NCI-H82 (cell line): ENCODE measurements at regions not wholly inside any gene's neighbourhood (a gene's known extent, or its start where the extent isn't known, plus 50 kb on each side); places are given as distances from the start of the nearest gene placed in this dataset.

Experiments used
- DNase-seq: peaks from one replicate; lab custom pipeline; 2025; lab: John Stamatoyannopoulos, UW

DNA sequence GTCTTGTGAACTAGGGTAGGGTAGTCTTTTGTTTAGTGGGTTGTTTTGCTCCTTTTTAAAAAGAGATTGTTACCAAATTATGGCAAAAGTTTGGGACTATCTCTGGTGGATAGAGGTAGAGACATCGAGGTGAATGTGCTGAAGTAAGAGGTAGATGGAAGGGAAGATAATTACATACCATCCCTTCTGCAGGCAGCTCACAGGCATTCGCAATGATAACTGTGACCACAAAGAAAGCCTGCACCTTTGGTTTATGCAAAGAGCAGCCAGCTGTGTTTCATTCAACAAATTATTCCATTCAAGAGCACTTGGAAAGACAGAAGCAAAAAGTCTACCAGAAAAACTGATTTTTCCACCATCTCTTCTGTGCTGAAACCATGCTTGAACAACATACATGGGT, 155.6 kb downstream of the GATB start:
- DNase-seq, result no peak

DNA sequence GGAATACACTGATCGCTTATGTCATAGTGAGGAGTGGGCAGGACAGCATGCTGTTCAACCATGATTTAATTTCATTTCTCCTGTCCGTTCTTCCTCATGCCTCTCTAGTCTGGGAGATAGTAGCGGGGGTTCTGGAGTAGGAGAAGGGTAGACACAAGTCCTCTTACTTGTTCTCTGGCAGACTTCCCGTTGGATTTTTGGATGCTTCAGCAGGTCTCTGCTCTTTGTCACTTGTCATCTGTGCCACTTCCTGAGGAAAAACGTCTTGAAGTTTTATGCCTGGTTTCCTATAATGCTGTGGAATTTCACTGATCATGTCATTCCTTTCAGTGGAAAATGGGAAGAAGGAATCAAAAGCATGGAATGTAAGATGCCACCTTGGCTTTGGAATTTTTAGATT, 154.7 kb downstream of the GATB start:
- DNase-seq, result no peak

DNA sequence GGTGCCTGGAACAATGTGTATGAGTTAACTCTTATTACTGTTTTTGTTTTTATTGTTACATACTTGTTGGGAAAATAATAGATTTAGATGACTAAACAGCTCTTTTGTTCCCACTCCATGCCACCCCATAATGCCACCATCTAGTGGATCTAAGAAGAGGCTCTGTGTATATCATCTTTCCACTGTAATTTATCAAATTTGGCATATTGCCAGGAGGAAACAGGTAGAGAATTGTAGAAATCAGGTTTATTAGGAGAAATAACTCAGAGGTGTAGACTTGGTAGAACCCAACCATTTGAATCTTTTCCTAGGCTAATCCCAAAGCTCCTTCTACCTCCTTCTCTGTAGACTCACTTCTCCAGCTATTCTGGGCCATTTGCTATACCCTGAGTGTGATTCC, 150.6 kb downstream of the GATB start:
- no peak for DNase-seq

DNA sequence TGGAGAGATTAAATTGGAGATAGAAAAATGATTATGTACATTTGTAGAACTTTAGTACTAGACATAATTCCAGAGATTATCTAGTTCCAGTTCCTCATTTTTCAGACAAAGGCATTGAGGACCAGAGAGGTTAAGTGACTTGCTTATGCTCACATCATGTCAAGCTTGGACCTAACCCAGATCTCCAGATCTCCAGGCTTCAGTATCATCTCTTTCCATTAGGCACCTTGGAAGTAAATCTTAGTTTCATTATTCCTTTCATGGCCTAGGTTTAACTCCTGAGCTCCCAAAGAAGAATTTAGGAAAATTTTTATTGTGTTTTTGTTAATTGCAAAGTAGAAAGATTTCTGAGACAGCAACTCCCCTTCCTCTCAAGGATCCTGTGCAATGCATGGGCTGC, 148.8 kb downstream of the GATB start:
- no peak for DNase-seq

DNA sequence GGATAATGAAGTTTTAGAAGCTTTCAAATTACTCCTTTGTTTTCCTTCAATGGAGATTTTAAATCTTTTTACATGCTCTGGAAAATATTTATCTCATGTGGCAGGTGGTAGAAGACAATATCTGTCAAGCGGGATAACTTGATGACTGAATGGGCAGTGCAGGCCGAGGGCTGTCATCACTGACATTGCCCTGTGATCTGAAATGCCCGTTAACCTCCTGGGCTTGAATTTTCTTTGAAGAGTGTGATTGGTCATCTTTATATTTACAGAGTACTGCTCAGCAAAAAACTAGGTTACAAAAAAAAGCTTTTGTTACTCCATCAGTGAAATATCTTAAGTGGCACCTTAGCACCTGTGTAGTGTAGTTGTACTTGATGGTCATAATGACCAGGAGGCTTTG, 147.5 kb downstream of the GATB start:
- DNase-seq, result no peak

DNA sequence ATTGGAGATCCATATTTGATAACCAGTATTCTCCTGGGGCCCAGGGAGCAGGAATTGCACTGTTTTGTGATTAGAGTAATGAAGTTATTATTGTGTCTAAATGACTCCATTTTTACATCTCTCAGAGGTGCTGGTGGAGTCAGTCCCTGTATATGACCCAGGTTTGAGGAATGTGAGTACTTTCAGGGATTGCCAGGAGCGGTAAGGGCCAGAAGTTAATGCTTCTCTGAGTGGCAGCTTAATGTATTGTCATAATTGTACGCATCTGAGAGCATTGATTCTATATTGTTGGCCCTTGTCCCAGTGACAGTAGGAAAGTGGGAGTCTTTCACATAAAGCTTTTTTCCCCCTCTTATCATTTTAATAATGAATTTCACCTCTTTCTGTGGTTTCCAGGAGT, 146.2 kb downstream of the GATB start:
- no peak for DNase-seq

DNA sequence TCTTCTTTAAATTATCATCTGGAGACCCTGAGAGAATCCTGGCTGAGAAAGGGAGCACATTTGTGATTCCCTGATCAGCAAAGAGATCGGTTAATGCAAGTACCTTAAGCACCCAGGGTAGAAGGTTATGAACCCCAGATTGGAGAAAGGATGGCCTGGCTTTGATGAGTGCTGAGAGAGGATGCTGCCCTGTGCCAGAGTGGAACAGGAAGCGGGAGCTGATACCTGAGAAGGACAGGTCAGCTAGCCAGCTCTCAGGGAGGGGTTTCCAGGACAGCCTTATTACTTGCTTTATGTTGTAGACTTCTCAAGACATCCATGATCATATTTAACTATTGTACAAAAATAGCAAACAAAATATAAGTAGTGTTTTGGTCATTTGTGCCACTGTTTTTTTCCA, 141.9 kb downstream of the GATB start:
- DNase-seq, result no peak

DNA sequence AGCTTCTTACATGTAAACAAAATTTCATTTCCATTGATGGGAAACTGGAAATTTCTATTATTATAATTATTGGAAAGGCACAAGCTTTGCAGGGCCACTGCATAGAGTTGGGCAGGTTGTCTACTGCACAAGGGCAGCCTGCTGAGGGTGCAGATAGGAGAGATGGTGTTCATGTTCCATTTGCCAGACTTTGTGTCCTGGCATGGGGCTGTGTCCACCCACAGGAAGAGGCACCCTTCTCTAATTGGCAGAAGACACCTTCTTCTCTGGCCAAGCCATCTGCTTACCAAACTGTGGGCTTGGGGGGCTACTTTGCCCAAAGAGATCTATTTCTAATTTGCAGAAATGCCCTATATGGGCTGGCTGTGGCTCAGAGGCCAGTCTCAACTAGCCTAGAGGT, 140.7 kb downstream of the GATB start:
- DNase-seq, result no peak
